ENCODE measurements at regions not wholly inside any gene's neighbourhood (a gene's known extent, or its start where the extent isn't known, plus 50 kb on each side); places are given as distances from the start of the nearest gene placed in this dataset.
"Not testable (repeated sequence)": the region's sequence is repeated elsewhere in the genome, so short reads cannot be mapped to it uniquely, and the experiment has no call there.

- TF ChIP-seq CTCF (IDR thresholded peaks at IDR 0.05; ENCODE audit: insufficient read depth, low read depth, low read length, missing control alignments) = no peak
- DNase-seq (ENCODE audit: low read depth) = no peak
Measured at GRCh38 chr7:127478024-127478355, 85.5 kb upstream of the ZNF800 start.

DNA sequence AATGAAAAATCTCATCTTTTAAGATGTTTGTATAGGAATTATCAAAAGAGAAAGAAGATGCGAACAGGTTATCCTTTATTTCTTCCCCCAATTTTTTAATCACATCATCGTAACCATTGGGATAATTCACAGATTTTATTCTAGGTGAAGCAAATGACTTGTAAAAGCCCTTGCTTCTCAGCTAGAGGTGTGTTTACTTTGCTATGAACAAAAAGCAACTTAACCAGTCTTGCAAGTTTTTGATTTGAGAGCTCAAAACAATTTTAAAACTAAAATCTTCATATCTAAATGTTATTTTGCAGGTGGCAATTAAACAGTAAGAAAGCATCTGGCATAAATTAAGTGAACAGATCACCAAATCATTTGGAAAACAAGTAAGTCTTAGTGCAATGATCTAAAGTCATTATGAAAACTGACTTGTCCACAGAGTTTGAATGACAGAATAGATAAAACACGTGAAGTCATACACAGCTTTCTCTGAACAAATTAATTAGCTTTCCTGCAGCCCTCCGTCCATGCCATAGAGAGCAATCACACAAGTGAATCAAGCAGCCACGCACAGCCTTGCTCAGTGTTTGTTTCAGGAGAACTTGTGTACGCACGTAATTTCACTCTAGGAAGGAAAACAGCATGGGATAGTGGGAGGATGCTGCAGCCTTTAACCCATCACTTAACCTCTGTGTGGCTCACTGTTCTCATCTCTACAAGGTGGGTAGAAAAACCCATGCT lies 85.0 kb upstream of the ZNF800 start:
- DNase-seq (ENCODE audit: low read depth) = no peak
- TF ChIP-seq CTCF (IDR thresholded peaks at IDR 0.05; ENCODE audit: insufficient read depth, low read depth, low read length, missing control alignments) = no peak
- no peak overlapping the region for H3K4me3 ChIP-seq (ENCODE audit: low read depth, low read length)

More at GRCh38 chr7:127478024-127478355, 85.5 kb upstream of the ZNF800 start:
- no peak overlapping the region for H3K4me3 ChIP-seq (ENCODE audit: low read depth, low read length)

- TF ChIP-seq CTCF (IDR thresholded peaks at IDR 0.05; ENCODE audit: insufficient read depth, low read depth, low read length, missing control alignments) = no peak
- H3K4me3 ChIP-seq (ENCODE audit: low read depth, low read length) = no peak overlapping the region
Measured at GRCh38 chr7:127476618-127477017, 84.1 kb upstream of the ZNF800 start.

DNA sequence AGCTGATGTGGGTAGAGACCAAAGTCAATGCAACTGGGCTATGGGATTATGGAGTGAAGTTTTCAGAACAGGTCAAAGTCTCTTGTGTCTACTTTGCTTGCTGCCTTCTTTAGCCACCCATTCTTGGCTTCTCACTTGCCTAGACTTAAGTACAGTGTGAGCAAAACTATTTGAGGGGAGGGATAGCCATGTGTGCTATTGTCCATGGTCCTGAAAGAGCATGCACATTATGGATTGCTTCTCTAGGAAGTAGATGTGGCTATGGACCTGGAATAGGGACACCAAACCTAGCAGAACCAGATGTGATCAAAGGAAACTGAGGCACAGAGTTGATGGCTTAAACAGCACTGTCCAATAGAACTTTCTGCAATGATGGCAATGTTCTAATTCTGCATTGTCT lies 81.9 kb upstream of the ZNF800 start:
- H3K4me3 ChIP-seq (ENCODE audit: low read depth, low read length) = no peak overlapping the region
- no peak for TF ChIP-seq CTCF (IDR thresholded peaks at IDR 0.05; ENCODE audit: insufficient read depth, low read depth, low read length, missing control alignments)
- DNase-seq (ENCODE audit: low read depth) = no peak

More at GRCh38 chr7:127476618-127477017, 84.1 kb upstream of the ZNF800 start:
- DNase-seq (ENCODE audit: low read depth) = no peak

DNA sequence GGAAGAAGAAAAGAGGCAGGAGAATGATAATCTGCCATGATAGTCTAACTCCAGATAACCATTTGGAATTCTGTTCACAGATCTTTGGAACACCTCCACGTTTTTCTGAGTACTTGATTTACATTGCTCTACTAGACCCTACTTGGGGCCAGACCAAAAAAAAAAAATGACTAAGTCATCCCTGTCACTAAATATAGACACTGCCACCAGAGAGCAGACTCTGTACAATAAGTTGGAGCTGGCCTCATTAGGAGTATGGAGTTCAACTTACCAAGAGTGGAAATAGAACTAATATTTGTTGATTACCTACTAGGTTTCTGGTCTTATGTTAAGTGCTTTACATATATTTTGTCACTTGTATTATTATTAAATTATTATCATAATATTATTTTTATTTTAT lies 80.9 kb upstream of the ZNF800 start:
- H3K4me3 ChIP-seq (ENCODE audit: low read depth, low read length) = no peak overlapping the region
- no peak for DNase-seq (ENCODE audit: low read depth)
- no peak for TF ChIP-seq CTCF (IDR thresholded peaks at IDR 0.05; ENCODE audit: insufficient read depth, low read depth, low read length, missing control alignments)

GRCh38 chr7:127460077-127460476 lies 67.6 kb upstream of the ZNF800 start:
- H3K4me3 ChIP-seq (ENCODE audit: low read depth, low read length) = no peak overlapping the region
- TF ChIP-seq CTCF (IDR thresholded peaks at IDR 0.05; ENCODE audit: insufficient read depth, low read depth, low read length, missing control alignments) = no peak

DNA sequence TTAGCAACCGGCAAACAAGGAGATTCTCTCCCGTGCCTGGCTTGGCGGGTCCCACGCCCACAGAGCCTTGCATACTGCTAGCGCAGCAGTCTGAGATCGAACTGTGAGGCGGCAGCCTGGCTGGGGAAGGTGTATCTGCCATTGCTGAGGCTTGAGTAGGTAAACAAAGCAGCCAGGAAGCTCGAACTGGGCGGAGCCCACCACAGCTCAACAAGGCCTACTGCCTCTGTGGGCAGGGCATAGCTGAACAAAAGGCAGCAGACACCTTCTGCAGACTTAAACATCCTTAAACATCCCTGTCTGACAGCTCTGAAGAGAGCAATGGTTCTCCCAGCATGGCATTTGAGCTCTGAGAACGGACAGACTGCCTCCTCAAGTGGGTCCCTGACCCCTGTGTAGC lies 58.8 kb upstream of the ZNF800 start:
- not testable (repeated sequence) for DNase-seq (ENCODE audit: low read depth); H3K4me3 ChIP-seq (ENCODE audit: low read depth, low read length)

More at GRCh38 chr7:127460077-127460476, 67.6 kb upstream of the ZNF800 start:
- DNase-seq (ENCODE audit: low read depth) = no peak

Data from GM12865 (cell line).